Neural cell (in vitro differentiated cells): ENCODE measurements at regions not wholly inside any gene's neighbourhood (a gene's known extent, or its start where the extent isn't known, plus 50 kb on each side); places are given as distances from the start of the nearest gene placed in this dataset.
A peak's percentile ranks its signal among the peaks of the same experiment; 100 is the strongest.

Experiments used
- H2AFZ ChIP-seq: fragments of 200-600, 300-800 bp; sonication (generic), shearing (Covaris generic); 2 replicates; pipeline ENCODE4 v1.6.0; 2014; ENCODE audit warnings: low read depth, mild to moderate bottlenecking, antibody characterized with exemption, low read length, moderate library complexity
- H3F3A ChIP-seq: fragments of 200-600 bp; shearing (Covaris generic); 2 replicates; pipeline ENCODE4 v1.6.1; 2016; ENCODE audit warnings: mild to moderate bottlenecking, moderate library complexity, mixed read lengths, antibody characterized with exemption, low read length; ENCODE audit not compliant: insufficient read depth, poor library complexity, severe bottlenecking
- H3K27ac ChIP-seq: fragments of 200-600, 300-800 bp; sonication (generic), shearing (Covaris generic); 2 replicates; pipeline ENCODE4 v1.5.1; 2014; ENCODE audit warnings: mild to moderate bottlenecking, low read length, moderate library complexity
- H3K27me3 ChIP-seq: fragments of 300-800, 200-600 bp; sonication (generic), shearing (Covaris generic); 2 replicates; pipeline ENCODE4 v1.6.0; 2014; ENCODE audit warnings: mild to moderate bottlenecking, low read depth, low read length, moderate library complexity; ENCODE audit not compliant: insufficient read depth
- H3K36me3 ChIP-seq: fragments of 300-800, 200-600 bp; sonication (generic), shearing (Covaris generic); 2 replicates; pipeline ENCODE4 v1.5.1; 2014; ENCODE audit warnings: mild to moderate bottlenecking, antibody characterized with exemption, low read length, moderate library complexity; ENCODE audit not compliant: insufficient read depth
- H3K4me2 ChIP-seq: fragments of 300-800, 200-600 bp; sonication (generic), shearing (Covaris generic); 2 replicates; pipeline ENCODE4 v1.6.0; 2014; ENCODE audit warnings: mild to moderate bottlenecking, low read length
- H3K4me3 ChIP-seq: fragments of 300-800, 200-600 bp; sonication (generic), shearing (Covaris generic); 2 replicates; pipeline ENCODE4 v1.5.1; 2014; ENCODE audit warnings: mild to moderate bottlenecking, low read length, moderate library complexity
- H3K79me2 ChIP-seq: fragments of 200-600 bp; shearing (Covaris generic); replicated peaks from 2 replicates; pipeline ENCODE4 v1.6.0; 2014; ENCODE audit warnings: mild to moderate bottlenecking, low read length, moderate library complexity; ENCODE audit not compliant: insufficient read depth
- H3K9ac ChIP-seq: fragments of 300-800, 200-600 bp; sonication (generic), shearing (Covaris generic); 2 replicates; pipeline ENCODE4 v1.6.1; 2016; ENCODE audit warnings: mild to moderate bottlenecking, low read length, mixed read lengths
- H3K9me2 ChIP-seq: fragments of 200-600 bp; shearing (Covaris generic); 2 replicates; pipeline ENCODE4 v1.6.1; 2016; ENCODE audit warnings: mild to moderate bottlenecking, low read length, mixed read lengths; ENCODE audit not compliant: insufficient read depth
- H3K9me3 ChIP-seq: fragments of 200-600, 300-800 bp; sonication (generic), shearing (Covaris generic); 2 replicates; pipeline ENCODE4 v1.6.1; 2016; ENCODE audit warnings: mild to moderate bottlenecking, mixed run types, low read length, moderate library complexity, mixed read lengths
- H4K20me1 ChIP-seq: fragments of 200-600 bp; shearing (Covaris generic); 2 replicates; pipeline ENCODE4 v1.6.1; 2016; ENCODE audit warnings: mild to moderate bottlenecking, mixed run types; ENCODE audit not compliant: insufficient read depth
- EP300 ChIP-seq: fragments of 450-650 bp; conservative IDR thresholded peaks from 2 replicates; pipeline ENCODE4 v1.6.1; 2014; ENCODE audit warnings: antibody characterized with exemption, mild to moderate bottlenecking, moderate library complexity; ENCODE audit not compliant: poor library complexity, severe bottlenecking
- MXI1 ChIP-seq: fragments of 450-650 bp; conservative IDR thresholded peaks from 2 replicates; pipeline ENCODE4 v1.6.1; 2014; ENCODE audit warnings: antibody characterized with exemption, mild to moderate bottlenecking; ENCODE audit not compliant: poor library complexity, severe bottlenecking
- POLR2AphosphoS5 ChIP-seq: IDR thresholded peaks from 2 replicates; pipeline ENCODE4 v1.6.1; 2012
- REST ChIP-seq: IDR thresholded peaks from 2 replicates; pipeline ENCODE4 v1.6.1; 2012; ENCODE audit warnings: borderline replicate concordance
- SMC3 ChIP-seq: fragments of 450-650 bp; conservative IDR thresholded peaks from 2 replicates; pipeline ENCODE4 v1.6.1; 2014; ENCODE audit warnings: antibody characterized with exemption, mild to moderate bottlenecking, moderate library complexity; ENCODE audit not compliant: poor library complexity
- TAF1 ChIP-seq: IDR thresholded peaks from 2 replicates; pipeline ENCODE4 v1.6.1; 2012; ENCODE audit warnings: low read depth
- TF ChIP-seq, protein P1 (sequence below): fragments of 450-650 bp; IDR thresholded peaks from 2 replicates; pipeline ENCODE4 v1.5.1; 2014; ENCODE audit warnings: antibody characterized with exemption, mild to moderate bottlenecking, moderate library complexity; ENCODE audit not compliant: poor library complexity, severe bottlenecking

DNA sequence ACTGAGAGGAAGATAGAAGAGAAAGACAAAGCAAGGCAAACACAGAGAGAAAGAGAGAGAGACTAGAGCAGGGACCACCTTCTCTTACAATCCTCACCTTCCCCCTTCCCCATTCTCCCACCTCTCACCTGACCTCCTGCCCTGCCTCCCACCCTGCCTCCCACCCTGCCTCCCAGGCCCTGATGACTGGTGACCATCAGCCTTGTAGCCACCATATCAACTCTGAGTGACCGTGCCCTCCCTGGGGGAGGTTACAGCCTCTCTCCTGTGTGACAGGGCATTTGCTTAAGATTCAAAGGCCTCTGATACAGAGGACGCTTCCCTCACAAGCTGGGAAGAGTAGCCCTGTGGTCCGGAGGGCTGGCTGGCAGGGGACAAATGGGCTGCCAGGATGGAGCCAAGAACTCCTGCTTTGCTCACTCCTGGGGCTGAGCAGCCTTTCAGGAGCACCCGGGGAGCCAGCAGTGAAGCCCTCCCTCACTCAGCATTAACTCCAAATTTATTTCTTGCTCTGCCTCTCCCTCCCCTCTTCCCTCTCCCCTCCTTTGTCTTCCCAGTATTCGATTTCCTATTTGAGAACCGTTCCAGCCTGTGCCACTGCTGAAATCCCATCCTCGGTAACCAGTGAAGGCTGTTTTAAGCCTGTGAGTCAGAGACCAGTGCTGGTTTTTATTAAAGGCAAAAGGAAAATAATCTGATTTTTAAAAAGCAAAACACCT is 125.2 kb upstream of the SYT13 start:
- peak overlapping the region; percentile 83 for H3K27ac ChIP-seq
- no peaks in the 10 kb centered on the region for H3K79me2 ChIP-seq
- peak overlapping the region; percentile 58 for H3K9ac ChIP-seq
- H2AFZ ChIP-seq = peak overlapping the region; percentile 29
- no peaks in the 10 kb centered on the region for H3K9me2 ChIP-seq
- TF ChIP-seq POLR2AphosphoS5 (peak; percentile 1), REST (no peak)
- TF ChIP-seq, protein P1, sequence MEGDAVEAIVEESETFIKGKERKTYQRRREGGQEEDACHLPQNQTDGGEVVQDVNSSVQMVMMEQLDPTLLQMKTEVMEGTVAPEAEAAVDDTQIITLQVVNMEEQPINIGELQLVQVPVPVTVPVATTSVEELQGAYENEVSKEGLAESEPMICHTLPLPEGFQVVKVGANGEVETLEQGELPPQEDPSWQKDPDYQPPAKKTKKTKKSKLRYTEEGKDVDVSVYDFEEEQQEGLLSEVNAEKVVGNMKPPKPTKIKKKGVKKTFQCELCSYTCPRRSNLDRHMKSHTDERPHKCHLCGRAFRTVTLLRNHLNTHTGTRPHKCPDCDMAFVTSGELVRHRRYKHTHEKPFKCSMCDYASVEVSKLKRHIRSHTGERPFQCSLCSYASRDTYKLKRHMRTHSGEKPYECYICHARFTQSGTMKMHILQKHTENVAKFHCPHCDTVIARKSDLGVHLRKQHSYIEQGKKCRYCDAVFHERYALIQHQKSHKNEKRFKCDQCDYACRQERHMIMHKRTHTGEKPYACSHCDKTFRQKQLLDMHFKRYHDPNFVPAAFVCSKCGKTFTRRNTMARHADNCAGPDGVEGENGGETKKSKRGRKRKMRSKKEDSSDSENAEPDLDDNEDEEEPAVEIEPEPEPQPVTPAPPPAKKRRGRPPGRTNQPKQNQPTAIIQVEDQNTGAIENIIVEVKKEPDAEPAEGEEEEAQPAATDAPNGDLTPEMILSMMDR = no peak
- H3K27me3 ChIP-seq = no peaks in the 10 kb centered on the region
- no peaks in the 10 kb centered on the region for H4K20me1 ChIP-seq
- no peak overlapping the region for H3K4me2 ChIP-seq
- H3K36me3 ChIP-seq = no peaks in the 10 kb centered on the region
- no peaks in the 10 kb centered on the region for H3F3A ChIP-seq
- no peaks in the 10 kb centered on the region for H3K9me3 ChIP-seq
- H3K4me3 ChIP-seq = peak overlapping the region; percentile 32

DNA sequence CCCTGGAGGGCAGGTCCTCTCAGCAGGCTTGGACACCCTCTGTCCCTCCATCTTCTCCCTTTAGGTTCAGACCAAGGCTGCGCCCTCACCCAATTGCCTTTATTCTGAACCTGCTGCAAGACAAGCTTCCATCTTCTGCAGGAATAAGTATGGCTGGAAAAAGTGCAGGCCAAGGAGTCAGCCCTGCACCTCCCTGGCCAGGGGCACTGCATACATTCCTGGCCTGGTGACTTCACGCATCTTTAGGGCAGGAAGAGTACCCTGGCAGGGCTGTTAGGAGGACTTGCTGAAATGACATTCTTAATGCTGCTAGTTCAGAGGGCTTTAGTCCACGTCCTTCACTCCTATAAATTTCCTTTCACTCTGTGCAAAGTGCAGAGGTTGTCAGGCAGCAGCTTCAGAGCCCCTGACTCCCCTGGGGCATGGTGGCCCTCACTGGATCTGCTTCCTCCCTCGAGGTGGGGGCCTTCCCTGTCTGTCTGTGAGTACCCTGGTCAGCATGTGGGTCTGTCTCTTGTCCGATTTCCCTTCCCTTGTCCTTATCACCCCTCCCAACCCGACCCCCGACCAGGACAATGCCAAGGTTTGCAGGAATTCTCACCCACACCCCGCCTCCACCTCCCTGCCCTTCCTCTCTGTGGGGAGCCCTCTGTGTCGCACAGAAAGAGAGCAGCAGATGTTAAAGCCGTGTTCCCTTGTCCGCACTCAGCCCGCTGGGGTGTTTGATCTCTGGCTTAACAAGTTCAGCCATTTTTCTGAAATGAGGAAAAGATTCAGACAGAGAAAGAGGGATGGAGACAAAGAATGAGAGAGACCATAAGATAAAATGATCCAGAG is 124.5 kb upstream of the SYT13 start:
- H3K27me3 ChIP-seq = no peaks in the 10 kb centered on the region
- no peaks in the 10 kb centered on the region for H3K79me2 ChIP-seq
- H3K4me2 ChIP-seq = no peak overlapping the region
- TF ChIP-seq MXI1 (no peak), SMC3 (no peak), EP300 (no peak), REST (no peak), TAF1 (peak; percentile 43), POLR2AphosphoS5 (peak; percentile 15)
- TF ChIP-seq, protein P1 = no peak
- no peaks in the 10 kb centered on the region for H3F3A ChIP-seq
- H4K20me1 ChIP-seq = no peaks in the 10 kb centered on the region
- no peaks in the 10 kb centered on the region for H3K9me3 ChIP-seq
- no peaks in the 10 kb centered on the region for H3K36me3 ChIP-seq
- peak overlapping the region; percentile 29 for H2AFZ ChIP-seq
- peak overlapping the region; percentile 32 for H3K4me3 ChIP-seq
- H3K9me2 ChIP-seq = no peaks in the 10 kb centered on the region
- H3K27ac ChIP-seq = peak overlapping the region; percentile 83
- H3K9ac ChIP-seq = peak overlapping the region; percentile 58
